HCT116 (cell line): ENCODE measurements at regions not wholly inside any gene's neighbourhood (a gene's known extent, or its start where the extent isn't known, plus 50 kb on each side); places are given as distances from the start of the nearest gene placed in this dataset.

Experiments used
- ATAC-seq: fragments of 200-7000 bp; cut with Tn5 transposase; 2 replicates; pipeline ENCODE4 v1.9.1; 2020; ENCODE audit warnings: mild to moderate bottlenecking, moderate library complexity
- BruUV-seq: library from RNA; stranded (reverse); fragments of 400-500 nt; replicated peaks from 2 replicates; lab custom pipeline; 2021; lab: Mats Ljungman, UMichigan
- CTCF ChIA-PET: fragments of 300-600 bp; sonication (Branson Sonifier 250); formaldehyde crosslinking; loops from one replicate; lab custom pipeline; 2021; ENCODE audit warnings: antibody characterized with exemption; lab: Charles Lee
- POLR2A ChIA-PET: fragments of 300-600, 350-600 bp; sonication (Branson Sonifier 250); formaldehyde crosslinking; loops from one replicate; lab custom pipeline; 2021; ENCODE audit warnings: antibody characterized with exemption; lab: Charles Lee
- RAD21 ChIA-PET, 2 experiments: fragments of 300-600 bp; sonication (Branson Sonifier 250); formaldehyde crosslinking; loops; one replicate each; lab custom pipeline; 2023; ENCODE audit warnings: low total read pairs in 2 of 2; ENCODE audit not compliant: uncharacterized antibody in 2 of 2, unreplicated experiment in 2 of 2, low non-redundant PET in 1 of 2; lab: Charles Lee
- DNase-seq: peaks from one replicate; pipeline ENCODE4 v3.0.0-alpha.2; 2010; ENCODE audit warnings: low read depth, low spot score
- H2AFZ ChIP-seq: fragments of 200-600 bp; shearing (Covaris generic), sonication (generic); 2 replicates; pipeline ENCODE4 v1.6.1; 2017; ENCODE audit warnings: low read depth, mixed run types, mixed read lengths, antibody characterized with exemption, low read length; ENCODE audit not compliant: poor library complexity, severe bottlenecking
- H3K27ac ChIP-seq: 2 replicates; pipeline ENCODE4 v1.5.1; 2012; ENCODE audit warnings: low read depth, low read length
- H3K27me3 ChIP-seq: fragments of 200-600 bp; sonication (generic); 2 replicates; pipeline ENCODE4 v1.6.1; 2016; ENCODE audit warnings: mixed run types, low read length, mixed read lengths; ENCODE audit not compliant: insufficient read depth
- H3K36me3 ChIP-seq, 2 experiments: fragments of 200-500 bp in 1 of 2; fragments of 200-600 bp in 1 of 2; sonication (Bioruptor generic) in 1 of 2; sonication (generic) in 1 of 2; 2 replicates each; pipeline versions ENCODE4 v1.5.1 to v1.6.1; 2014 to 2016; ENCODE audit warnings: low read length in 2 of 2, inconsistent platforms in 1 of 2, mixed read lengths in 1 of 2, mixed run types in 1 of 2; ENCODE audit not compliant: insufficient read depth in 2 of 2, control insufficient read depth in 1 of 2
- H3K4me1 ChIP-seq, 2 experiments: fragments of 200-600 bp in 1 of 2; sonication (generic) in 1 of 2; 2 replicates each; pipeline versions ENCODE4 v1.5.1 to v1.6.1; 2012 to 2017; ENCODE audit warnings: low read length in 2 of 2, inconsistent platforms in 1 of 2, mild to moderate bottlenecking in 1 of 2, mixed read lengths in 1 of 2, mixed run types in 1 of 2, moderate library complexity in 1 of 2; ENCODE audit not compliant: insufficient read depth in 2 of 2, control insufficient read depth in 1 of 2
- H3K4me2 ChIP-seq: fragments of 200-600 bp; sonication (generic); 2 replicates; pipeline ENCODE4 v1.6.1; 2017; ENCODE audit warnings: mixed run types, low read length, mixed read lengths
- H3K4me3 ChIP-seq, 2 experiments: fragments of 200-600 bp in 1 of 2; sonication (generic) in 1 of 2; replicated peaks in 1 of 2; 2 replicates each; pipeline ENCODE4 v1.5.1; 2011 to 2016; ENCODE audit warnings: low read length in 2 of 2, control low read depth in 1 of 2, low read depth in 1 of 2, mild to moderate bottlenecking in 1 of 2, mixed read lengths in 1 of 2, mixed run types in 1 of 2
- H3K79me2 ChIP-seq: fragments of 200-600 bp; sonication (generic); 2 replicates; pipeline ENCODE4 v1.6.1; 2017; ENCODE audit warnings: mild to moderate bottlenecking, mixed run types, low read length, moderate library complexity, mixed read lengths; ENCODE audit not compliant: insufficient read depth
- H3K9ac ChIP-seq: fragments of 200-600 bp; sonication (generic); 2 replicates; pipeline ENCODE4 v1.6.1; 2016; ENCODE audit warnings: low read length, mixed read lengths
- H3K9me2 ChIP-seq: fragments of 200-600 bp; sonication (generic), shearing (Covaris generic); 2 replicates; pipeline ENCODE4 v1.6.1; 2017; ENCODE audit warnings: mixed run types, mild to moderate bottlenecking, moderate library complexity; ENCODE audit not compliant: insufficient read depth
- H3K9me3 ChIP-seq, 2 experiments: fragments of 200-500 bp in 1 of 2; fragments of 200-600 bp in 1 of 2; sonication (Bioruptor generic) in 1 of 2; sonication (generic) in 1 of 2; 2 replicates each; pipeline ENCODE4 v1.6.1; 2014 to 2017; ENCODE audit warnings: low read length in 2 of 2, mixed read lengths in 2 of 2, inconsistent platforms in 1 of 2, low read depth in 1 of 2, mild to moderate bottlenecking in 1 of 2, mixed run types in 1 of 2, moderate library complexity in 1 of 2; ENCODE audit not compliant: control insufficient read depth in 1 of 2, insufficient read depth in 1 of 2
- H4K20me1 ChIP-seq: fragments of 200-600 bp; sonication (generic), shearing (Covaris generic); 2 replicates; pipeline ENCODE4 v1.6.1; 2017; ENCODE audit warnings: mixed run types, mild to moderate bottlenecking, moderate library complexity; ENCODE audit not compliant: insufficient read depth
- CBX3 ChIP-seq: IDR thresholded peaks from 2 replicates; pipeline ENCODE4 v1.6.1; 2012; ENCODE audit warnings: low read depth
- CEBPB ChIP-seq: IDR thresholded peaks from 2 replicates; pipeline ENCODE4 v1.6.1; 2012; ENCODE audit warnings: low read depth
- EGR1 ChIP-seq: IDR thresholded peaks from 2 replicates; pipeline ENCODE4 v1.6.1; 2012; ENCODE audit warnings: low read depth
- EZH2 ChIP-seq: fragments of 200-600 bp; sonication (generic); IDR thresholded peaks from 2 replicates; pipeline ENCODE4 v1.6.1; 2017; ENCODE audit warnings: antibody characterized with exemption, mixed run types
- JUND ChIP-seq: IDR thresholded peaks from 2 replicates; pipeline ENCODE4 v1.6.1; 2012
- RAD21 ChIP-seq: IDR thresholded peaks from 2 replicates; pipeline ENCODE4 v1.6.1; 2012; ENCODE audit warnings: low read depth, mild to moderate bottlenecking
- SRF ChIP-seq: IDR thresholded peaks from 2 replicates; pipeline ENCODE4 v1.6.1; 2012; ENCODE audit warnings: low read depth
- TCF7L2 ChIP-seq: IDR thresholded peaks from 2 replicates; pipeline ENCODE4 v1.7.0; 2011; ENCODE audit warnings: borderline replicate concordance, inconsistent platforms; ENCODE audit not compliant: insufficient read depth, insufficient read length; ENCODE audit errors: extremely low read depth
- intact Hi-C: fragments of 100-400 bp; cut with micrococcal nuclease; formaldehyde crosslinking; loops from 2 replicates; pipeline ENCODE4 v1.10.0; 2022
- TF ChIP-seq, protein P1 (sequence below), 3 experiments: fragments of 200-600 bp in 1 of 3; sonication (generic) in 1 of 3; IDR thresholded peaks in 2 of 3; conservative IDR thresholded peaks in 1 of 3; 2 replicates each; pipeline ENCODE4 v1.5.1; 2012 to 2017; ENCODE audit warnings: low read depth in 2 of 3, low read length in 2 of 3, antibody characterized with exemption in 1 of 3, borderline replicate concordance in 1 of 3, control low read depth in 1 of 3, mild to moderate bottlenecking in 1 of 3, mixed read lengths in 1 of 3, mixed run types in 1 of 3, moderate library complexity in 1 of 3; ENCODE audit not compliant: insufficient read depth in 1 of 3
- TF ChIP-seq, protein P2 (sequence below): IDR thresholded peaks from 2 replicates; pipeline ENCODE4 v1.6.1; 2012
- TF ChIP-seq, protein P3 (sequence below): IDR thresholded peaks from 2 replicates; pipeline ENCODE4 v1.6.1; 2011; ENCODE audit warnings: mild to moderate bottlenecking, low read length, moderate library complexity; ENCODE audit not compliant: insufficient replicate concordance; ENCODE audit errors: extremely low read depth

DNA sequence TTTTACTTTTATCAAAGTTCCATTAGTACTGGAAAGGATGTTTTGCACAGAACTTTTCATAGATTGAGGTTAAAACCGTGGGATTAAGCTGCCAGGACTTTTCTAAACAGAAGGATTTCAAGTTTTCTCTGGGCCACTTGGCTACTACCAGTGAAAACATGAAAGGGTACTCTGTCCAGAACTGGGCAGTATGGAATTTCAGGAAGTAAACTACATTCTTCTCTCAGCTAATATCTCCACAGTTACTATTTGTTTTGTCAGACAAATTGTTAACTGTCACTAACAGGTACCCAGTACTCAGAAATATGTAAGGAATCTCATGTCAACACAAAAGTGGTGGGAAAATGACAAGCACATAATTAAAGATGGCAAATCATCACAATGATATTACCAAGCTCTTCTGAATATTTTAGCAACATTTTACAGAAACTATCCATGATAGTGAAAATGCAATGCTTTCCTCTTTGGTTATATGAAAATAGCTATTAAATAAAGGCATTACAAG, 454.4 kb downstream of the C4orf33 start:
- Histone ChIP-seq H3K9me2 (no peaks in the 10 kb centered on the region), H2AFZ (no peak overlapping the region), H3K9ac (no peak overlapping the region), H3K4me2 (no peak overlapping the region), H3K4me3 (no peak overlapping the region), H3K79me2 (no peaks in the 10 kb centered on the region), H3K27me3 (no peaks in the 10 kb centered on the region), H3K9me3 (no peaks in the 10 kb centered on the region), H3K4me1 (no peaks in the 10 kb centered on the region), H3K27ac (no peak overlapping the region), H3K36me3 (no peaks in the 10 kb centered on the region)
- POLR2A ChIA-PET, result no interaction called here
- RAD21 ChIA-PET, result no interaction called here
- no peak for DNase-seq
- TF ChIP-seq TCF7L2 (no peak), SRF (no peak), CEBPB (no peak), JUND (no peak), CBX3 (no peak), EGR1 (no peak), RAD21 (no peak), EZH2 (no peak)
- TF ChIP-seq, protein P1, sequence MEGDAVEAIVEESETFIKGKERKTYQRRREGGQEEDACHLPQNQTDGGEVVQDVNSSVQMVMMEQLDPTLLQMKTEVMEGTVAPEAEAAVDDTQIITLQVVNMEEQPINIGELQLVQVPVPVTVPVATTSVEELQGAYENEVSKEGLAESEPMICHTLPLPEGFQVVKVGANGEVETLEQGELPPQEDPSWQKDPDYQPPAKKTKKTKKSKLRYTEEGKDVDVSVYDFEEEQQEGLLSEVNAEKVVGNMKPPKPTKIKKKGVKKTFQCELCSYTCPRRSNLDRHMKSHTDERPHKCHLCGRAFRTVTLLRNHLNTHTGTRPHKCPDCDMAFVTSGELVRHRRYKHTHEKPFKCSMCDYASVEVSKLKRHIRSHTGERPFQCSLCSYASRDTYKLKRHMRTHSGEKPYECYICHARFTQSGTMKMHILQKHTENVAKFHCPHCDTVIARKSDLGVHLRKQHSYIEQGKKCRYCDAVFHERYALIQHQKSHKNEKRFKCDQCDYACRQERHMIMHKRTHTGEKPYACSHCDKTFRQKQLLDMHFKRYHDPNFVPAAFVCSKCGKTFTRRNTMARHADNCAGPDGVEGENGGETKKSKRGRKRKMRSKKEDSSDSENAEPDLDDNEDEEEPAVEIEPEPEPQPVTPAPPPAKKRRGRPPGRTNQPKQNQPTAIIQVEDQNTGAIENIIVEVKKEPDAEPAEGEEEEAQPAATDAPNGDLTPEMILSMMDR (IDR thresholded peaks at IDR 0.05 in 2 of 3, conservative IDR thresholded peaks at IDR 0.05 in 1 of 3; ENCODE audit: borderline replicate concordance in 1 of 3, insufficient read depth in 1 of 3, low read depth in 2 of 3, low read length in 2 of 3), result no peak
- TF ChIP-seq, protein P2, sequence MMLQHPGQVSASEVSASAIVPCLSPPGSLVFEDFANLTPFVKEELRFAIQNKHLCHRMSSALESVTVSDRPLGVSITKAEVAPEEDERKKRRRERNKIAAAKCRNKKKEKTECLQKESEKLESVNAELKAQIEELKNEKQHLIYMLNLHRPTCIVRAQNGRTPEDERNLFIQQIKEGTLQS, result no peak
- TF ChIP-seq, protein P3, sequence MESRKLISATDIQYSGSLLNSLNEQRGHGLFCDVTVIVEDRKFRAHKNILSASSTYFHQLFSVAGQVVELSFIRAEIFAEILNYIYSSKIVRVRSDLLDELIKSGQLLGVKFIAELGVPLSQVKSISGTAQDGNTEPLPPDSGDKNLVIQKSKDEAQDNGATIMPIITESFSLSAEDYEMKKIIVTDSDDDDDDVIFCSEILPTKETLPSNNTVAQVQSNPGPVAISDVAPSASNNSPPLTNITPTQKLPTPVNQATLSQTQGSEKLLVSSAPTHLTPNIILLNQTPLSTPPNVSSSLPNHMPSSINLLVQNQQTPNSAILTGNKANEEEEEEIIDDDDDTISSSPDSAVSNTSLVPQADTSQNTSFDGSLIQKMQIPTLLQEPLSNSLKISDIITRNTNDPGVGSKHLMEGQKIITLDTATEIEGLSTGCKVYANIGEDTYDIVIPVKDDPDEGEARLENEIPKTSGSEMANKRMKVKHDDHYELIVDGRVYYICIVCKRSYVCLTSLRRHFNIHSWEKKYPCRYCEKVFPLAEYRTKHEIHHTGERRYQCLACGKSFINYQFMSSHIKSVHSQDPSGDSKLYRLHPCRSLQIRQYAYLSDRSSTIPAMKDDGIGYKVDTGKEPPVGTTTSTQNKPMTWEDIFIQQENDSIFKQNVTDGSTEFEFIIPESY, result no peak
- TF ChIP-seq, all 23 proteins: peak for 0
- ATAC-seq, result no peak
- H4K20me1 ChIP-seq, result no peaks in the 10 kb centered on the region
- BruUV-seq, result no TSS peak
- CTCF ChIA-PET, result no interaction called here
- intact Hi-C loops, result no loop called here
